Tibial nerve (tissue), 4 donors: ENCODE measurements at regions not wholly inside any gene's neighbourhood (a gene's known extent, or its start where the extent isn't known, plus 50 kb on each side); places are given as distances from the start of the nearest gene placed in this dataset.

Experiments used
- EP300 ChIP-seq, 2 donors: sonication (generic); formaldehyde crosslinking; IDR thresholded peaks; one replicate each; pipeline ENCODE4 v1.6.1; 2017; ENCODE audit warnings: antibody characterized with exemption in 2 of 2, mild to moderate bottlenecking in 1 of 2
- POLR2A ChIP-seq, 2 donors: fragments of 450-650 bp; IDR thresholded peaks; one replicate each; pipeline ENCODE4 v1.6.1; 2017; ENCODE audit warnings: antibody characterized with exemption in 2 of 2, mild to moderate bottlenecking in 2 of 2, moderate library complexity in 2 of 2
- TF ChIP-seq, protein P1 (sequence below), 5 experiments: fragments of 200-600 bp in 3 of 5; fragments of 450-650 bp in 2 of 5; sonication (generic) in 3 of 5; IDR thresholded peaks; one replicate each; pipeline ENCODE4 v1.5.1; 2016 to 2019; ENCODE audit warnings: antibody characterized with exemption in 5 of 5, mild to moderate bottlenecking in 3 of 5, moderate library complexity in 2 of 5

DNA sequence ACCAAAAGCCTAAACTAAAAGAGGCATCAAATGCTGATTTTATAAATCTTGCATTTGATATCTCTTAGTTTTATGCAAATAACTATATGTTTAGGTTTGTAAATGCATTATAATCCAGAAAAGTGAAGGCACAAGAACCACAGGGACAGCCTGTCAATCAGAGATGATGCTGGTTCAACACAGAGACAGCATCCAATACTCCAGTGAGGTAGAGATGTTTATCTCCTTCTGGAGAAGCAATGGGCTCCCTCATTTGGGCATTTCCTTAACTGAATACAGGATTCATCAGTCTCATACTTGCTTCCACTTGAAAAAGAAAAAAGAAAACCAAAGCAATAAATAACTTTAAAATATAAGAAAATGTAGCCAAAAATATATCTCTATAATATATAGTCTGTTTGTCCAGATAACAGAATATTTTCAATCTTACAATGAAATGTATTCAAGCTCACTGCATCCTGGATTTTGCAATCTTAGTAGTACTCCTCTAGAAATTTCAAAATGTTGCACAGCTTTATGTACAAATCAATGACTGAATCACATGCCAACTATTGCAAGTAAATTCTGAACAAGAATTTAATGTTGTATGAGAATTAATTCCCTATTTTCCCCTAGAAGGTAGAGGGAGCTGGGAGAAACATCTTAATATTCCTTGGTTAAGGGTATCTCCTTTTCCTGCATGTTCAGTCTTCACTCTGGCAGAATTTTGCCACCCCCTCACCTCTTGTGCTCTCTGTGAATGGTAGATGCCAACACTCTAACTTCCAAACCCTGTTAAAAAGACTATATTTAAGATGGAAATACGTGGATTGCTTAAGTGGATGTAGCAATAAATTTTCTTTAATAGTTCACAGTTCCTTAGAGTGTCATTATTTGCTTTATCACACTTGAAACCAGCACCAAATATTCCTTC is 191.1 kb upstream of the GAS1 start:
- no peak for TF ChIP-seq EP300 (IDR thresholded peaks at IDR 0.05)
- TF ChIP-seq POLR2A (IDR thresholded peaks at IDR 0.05), result no peak
- TF ChIP-seq, protein P1, sequence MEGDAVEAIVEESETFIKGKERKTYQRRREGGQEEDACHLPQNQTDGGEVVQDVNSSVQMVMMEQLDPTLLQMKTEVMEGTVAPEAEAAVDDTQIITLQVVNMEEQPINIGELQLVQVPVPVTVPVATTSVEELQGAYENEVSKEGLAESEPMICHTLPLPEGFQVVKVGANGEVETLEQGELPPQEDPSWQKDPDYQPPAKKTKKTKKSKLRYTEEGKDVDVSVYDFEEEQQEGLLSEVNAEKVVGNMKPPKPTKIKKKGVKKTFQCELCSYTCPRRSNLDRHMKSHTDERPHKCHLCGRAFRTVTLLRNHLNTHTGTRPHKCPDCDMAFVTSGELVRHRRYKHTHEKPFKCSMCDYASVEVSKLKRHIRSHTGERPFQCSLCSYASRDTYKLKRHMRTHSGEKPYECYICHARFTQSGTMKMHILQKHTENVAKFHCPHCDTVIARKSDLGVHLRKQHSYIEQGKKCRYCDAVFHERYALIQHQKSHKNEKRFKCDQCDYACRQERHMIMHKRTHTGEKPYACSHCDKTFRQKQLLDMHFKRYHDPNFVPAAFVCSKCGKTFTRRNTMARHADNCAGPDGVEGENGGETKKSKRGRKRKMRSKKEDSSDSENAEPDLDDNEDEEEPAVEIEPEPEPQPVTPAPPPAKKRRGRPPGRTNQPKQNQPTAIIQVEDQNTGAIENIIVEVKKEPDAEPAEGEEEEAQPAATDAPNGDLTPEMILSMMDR (IDR thresholded peaks at IDR 0.05), result no peak
